OCI-LY3 (cell line): ENCODE measurements at regions not wholly inside any gene's neighbourhood (a gene's known extent, or its start where the extent isn't known, plus 50 kb on each side); places are given as distances from the start of the nearest gene placed in this dataset.
A peak's percentile ranks its signal among the peaks of the same experiment; 100 is the strongest.
"Not testable (repeated sequence)": the region's sequence is repeated elsewhere in the genome, so short reads cannot be mapped to it uniquely, and the experiment has no call there.

Experiments used
- EZH2phosphoT487 ChIP-seq: fragments of 200-600 bp; shearing (Covaris generic); IDR thresholded peaks from 2 replicates; pipeline ENCODE4 v1.6.1; 2018; ENCODE audit warnings: antibody characterized with exemption, mixed run types, low read depth
- TF ChIP-seq, protein P1 (sequence below): fragments of 200-600, 300-600 bp; sonication (generic); IDR thresholded peaks from 2 replicates; pipeline ENCODE4 v1.5.1; 2014; ENCODE audit warnings: antibody characterized with exemption, low read length, low read depth

DNA sequence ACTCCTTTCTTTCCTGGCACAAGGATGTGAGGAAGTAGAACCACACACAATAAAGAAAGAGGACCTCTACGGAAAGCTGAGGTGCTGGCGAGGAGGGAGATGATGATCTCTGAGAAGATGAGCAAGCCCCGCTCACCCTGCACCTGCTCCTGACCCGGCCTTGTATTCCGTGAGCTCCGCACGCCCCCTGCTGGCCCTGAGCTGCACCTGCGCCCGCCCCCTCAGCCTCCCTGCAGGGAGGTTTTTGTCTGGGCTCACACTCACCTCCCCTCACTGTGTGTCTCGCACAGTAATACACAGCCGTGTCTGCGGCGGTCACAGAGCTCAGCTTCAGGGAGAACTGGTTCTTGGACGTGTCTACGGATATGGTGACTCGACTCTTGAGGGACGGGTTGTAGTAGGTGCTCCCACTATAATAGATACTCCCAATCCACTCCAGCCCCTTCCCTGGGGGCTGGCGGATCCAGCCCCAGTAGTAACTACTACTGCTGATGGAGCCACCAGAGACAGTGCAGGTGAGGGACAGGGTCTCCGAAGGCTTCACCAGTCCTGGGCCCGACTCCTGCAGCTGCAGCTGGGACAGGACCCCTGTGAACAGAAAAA lies 895.1 kb downstream of the TMEM121 start:
- TF ChIP-seq, protein P1, sequence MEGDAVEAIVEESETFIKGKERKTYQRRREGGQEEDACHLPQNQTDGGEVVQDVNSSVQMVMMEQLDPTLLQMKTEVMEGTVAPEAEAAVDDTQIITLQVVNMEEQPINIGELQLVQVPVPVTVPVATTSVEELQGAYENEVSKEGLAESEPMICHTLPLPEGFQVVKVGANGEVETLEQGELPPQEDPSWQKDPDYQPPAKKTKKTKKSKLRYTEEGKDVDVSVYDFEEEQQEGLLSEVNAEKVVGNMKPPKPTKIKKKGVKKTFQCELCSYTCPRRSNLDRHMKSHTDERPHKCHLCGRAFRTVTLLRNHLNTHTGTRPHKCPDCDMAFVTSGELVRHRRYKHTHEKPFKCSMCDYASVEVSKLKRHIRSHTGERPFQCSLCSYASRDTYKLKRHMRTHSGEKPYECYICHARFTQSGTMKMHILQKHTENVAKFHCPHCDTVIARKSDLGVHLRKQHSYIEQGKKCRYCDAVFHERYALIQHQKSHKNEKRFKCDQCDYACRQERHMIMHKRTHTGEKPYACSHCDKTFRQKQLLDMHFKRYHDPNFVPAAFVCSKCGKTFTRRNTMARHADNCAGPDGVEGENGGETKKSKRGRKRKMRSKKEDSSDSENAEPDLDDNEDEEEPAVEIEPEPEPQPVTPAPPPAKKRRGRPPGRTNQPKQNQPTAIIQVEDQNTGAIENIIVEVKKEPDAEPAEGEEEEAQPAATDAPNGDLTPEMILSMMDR, result peak; percentile 28
- TF ChIP-seq EZH2phosphoT487, result not testable (repeated sequence)
